NOMO-1 treated with DMSO at 0.1 percent for 48 hours (cell line): ENCODE measurements at regions not wholly inside any gene's neighbourhood (a gene's known extent, or its start where the extent isn't known, plus 50 kb on each side); places are given as distances from the start of the nearest gene placed in this dataset.
A peak's percentile ranks its signal among the peaks of the same experiment; 100 is the strongest.

Source experiments
- DNase-seq: peaks from one replicate; lab custom pipeline; 2025; ENCODE audit not compliant: unreplicated experiment; lab: John Stamatoyannopoulos, UW

DNA sequence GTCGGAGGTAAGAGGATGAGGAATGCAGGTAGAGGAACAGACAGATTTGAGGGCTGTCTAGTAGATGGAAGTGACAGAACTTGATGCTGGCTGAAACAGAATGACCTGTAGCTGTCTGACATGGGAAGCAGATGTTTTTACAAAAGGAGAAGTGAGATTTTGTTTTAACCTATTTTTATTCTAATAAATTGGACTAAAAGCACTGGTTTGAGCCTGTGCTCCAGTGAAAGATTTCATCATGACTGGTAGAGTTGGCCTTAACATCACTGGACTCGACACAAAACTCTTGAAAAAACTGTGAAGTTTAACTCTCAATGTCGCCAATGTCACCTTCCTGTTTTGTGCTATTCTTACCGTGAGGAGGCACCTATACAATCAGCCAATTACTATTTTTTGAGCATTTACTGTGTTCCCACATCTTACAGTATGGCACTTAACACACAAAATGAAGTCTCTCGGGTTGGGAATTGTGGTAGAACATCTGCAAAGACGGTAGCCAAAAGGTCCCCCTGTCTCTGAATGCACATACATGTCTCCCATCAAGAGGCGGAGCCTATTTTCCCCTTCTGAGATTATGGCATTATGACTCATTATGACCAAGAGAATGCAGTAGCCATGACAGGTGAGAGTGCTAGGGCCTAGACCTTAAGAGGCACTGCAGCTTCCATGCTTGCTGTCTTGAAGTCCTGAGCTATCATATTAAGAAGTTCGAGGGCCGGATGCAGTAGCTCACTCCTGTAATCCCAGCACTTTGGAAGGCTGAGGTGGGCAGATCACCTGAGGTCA lies 93.2 kb downstream of the FOXF2 start:
- DNase-seq: peak; percentile 45

GRCh38 chr6:1485678-1486077 lies 96.3 kb downstream of the FOXF2 start:
- DNase-seq: no peak

GRCh38 chr6:1486387-1486786 lies 97.0 kb downstream of the FOXF2 start:
- no peak for DNase-seq

- DNase-seq: no peak
Observed at GRCh38 chr6:1487239-1487638, 97.9 kb downstream of the FOXF2 start.

DNA sequence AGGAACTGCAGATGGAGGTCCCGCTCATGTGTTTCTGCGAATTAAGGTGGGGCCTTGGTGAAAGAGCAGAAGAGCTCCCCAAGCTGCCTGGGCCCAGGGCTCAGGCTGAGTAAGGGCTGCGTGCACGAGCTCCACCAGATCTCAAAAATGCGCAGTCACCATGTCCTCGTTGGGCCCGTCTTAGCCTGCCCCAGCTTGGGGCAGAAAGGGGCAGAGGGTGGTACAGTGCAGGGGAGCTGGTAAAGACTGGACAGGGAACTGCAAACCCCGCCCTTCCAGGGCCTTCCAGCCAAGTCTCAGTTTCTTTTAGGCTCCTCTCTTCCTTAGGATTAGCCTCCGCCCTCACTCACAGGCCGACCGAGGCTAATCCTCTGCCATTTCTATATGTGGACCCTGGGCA lies 101.6 kb downstream of the FOXF2 start:
- no peak for DNase-seq

DNA sequence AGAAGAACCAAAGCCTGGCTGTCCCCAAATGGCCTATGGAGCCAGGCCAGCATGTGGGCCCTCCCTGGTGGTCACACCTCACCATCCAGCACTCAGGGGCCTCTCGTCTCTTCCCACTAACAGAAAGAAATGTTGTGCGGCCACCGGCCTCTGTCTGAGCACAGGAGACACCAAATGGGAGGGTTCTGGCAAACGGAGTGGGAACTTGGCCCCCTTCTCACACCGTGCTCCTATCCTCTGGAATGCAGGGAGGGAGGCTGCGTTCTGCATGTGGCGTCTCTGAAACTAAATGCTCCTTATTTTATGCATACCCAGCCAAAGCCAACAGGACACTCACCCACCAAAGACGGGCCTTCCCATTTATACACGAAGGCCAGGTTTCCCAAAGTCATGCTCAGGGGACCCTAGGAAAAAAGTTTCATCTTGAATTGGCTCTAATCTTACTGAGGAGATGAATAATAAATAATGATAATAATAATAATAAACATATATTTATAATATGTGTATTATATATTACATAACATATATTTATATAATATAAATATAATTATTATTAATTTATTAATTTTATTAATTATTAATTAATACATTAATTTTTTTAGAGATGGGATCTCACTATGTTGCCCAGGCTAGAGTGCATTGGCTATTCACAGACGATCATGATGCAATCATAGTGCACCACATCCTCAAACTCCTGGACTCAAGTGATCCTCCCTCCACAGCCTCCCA lies 102.4 kb downstream of the FOXF2 start:
- DNase-seq: no peak

GRCh38 chr6:1494671-1495070 lies 105.3 kb downstream of the FOXF2 start:
- no peak for DNase-seq

DNA sequence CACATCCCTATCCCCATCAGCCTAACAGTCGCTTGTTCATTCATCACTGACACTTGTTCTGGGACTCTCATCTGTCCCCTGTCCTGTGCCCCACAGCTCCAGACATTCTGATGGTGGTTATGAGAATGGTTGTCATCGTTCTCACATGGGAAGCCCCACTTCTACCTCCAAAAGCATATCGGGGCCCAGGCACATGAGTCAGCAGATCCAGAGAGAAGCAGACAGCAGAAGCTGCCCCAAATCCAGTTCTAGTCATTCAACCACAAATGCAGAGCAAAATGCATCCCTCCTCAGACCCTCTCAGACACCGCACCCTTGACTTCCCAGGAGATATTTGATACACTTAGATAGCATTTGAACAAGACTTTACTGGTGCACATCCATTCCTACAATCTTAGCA lies 106.0 kb downstream of the FOXF2 start:
- no peak for DNase-seq

DNA sequence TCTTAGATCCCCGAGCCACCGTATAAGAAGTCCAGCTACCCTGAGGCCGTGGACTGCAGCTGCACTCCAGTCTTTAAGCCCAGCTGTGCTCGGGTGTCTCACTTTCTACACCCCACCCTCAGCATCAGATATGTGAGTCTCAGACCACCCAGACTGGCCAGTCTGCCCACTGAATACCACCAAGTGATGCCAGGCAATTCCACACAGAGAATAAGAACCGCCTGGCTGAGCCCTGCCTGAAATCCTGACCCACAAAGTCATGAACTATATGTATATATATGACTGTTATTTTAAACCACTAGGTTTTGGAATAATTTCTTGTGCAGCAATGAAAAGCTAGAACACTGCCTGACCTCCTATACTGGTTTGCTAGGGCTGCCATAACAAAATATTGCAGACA lies 106.7 kb downstream of the FOXF2 start:
- no peak for DNase-seq

DNA sequence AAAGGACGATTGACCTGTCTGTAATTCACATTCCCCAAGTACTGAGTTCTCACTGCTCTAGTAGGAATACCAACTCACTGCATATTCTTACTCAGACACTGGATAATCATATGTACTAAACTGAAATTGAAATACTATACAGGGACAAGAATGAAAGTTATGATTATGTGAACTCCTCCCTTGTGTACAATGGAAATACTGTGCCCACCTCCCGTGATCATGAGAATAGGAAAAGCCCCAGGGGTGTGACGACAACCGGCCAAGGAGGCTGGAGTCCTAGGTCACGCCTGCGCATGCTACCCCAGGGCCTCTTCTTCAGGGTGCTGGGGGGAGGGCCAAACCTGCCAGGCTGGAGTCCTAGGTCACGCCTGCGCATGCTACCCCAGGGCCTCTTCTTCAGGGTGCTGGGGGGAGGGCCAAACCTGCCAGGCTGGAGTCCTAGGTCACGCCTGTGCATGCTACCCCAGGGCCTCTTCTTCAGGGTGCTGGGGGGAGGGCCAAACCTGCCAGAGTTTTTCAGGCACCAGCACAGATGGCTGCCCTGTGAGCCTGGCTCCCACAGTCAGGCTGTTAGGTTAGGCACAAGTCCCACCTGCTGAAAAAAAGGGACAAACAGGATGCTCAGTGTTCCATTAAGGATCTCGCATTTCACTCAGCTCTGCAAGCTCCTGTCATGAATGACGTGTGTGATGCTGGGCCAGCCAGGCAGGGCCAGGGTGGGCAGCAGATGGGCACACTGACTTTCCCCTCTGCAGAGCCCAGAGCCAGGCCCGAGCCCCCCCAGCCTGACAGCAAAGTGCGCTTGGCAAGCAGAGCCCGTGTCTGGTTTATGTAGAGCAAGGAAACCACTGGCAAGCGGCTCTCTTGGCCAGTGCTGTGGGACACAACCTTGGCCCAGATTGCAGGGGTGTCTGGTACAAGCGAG lies 107.7 kb downstream of the FOXF2 start:
- DNase-seq: no peak

GRCh38 chr6:1497761-1498105 lies 108.4 kb downstream of the FOXF2 start:
- no peak for DNase-seq

DNA sequence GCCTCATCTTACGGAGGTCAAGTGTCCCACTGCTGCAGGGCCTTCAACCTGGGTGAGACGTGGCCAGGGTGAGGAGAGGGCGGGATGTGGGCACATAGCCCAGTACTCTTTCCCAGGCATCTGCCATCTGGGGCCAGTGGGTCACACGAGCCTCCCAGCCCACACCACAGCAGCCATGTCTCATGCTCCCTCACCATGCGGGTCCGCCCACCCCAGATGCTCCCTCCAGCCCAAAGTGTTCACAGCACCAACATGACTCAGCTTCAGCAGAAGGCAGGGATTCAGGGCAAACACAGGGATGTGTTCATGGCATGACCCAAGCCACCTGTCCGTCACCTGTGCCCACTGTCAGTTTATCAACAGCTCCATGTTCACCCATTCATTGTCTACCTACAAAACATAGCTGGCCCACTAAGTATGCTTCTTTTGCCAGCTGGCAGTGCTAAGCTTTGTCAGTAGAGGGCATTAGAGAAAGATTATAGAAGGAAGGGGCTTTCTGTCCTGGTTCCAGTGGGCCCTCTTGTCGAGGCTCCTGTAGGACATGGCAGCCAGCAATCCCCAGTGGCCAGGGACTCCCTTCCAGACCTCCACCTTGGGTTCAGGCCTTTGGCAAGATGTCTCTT lies 109.2 kb downstream of the FOXF2 start:
- no peak for DNase-seq

DNA sequence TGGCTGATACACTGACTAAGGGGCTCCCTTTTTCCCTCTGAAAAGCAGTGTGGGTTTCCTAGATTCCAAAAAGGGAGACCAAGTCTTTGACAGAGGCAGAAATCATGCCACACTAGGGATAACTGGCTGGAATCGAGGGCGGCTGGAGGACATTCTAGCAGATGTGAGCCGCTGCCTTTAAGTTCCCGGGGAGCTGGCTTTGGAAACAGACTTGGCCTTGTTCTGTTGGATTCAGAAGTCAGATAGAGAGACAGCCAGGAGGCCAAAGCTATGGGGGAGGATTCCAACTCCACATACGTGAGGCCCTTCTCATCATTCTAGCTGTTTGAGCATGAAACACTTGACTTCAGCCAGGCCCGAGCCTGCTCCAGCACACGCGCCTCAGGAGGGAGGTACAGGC lies 109.9 kb upstream of the FOXC1 start:
- DNase-seq: no peak

DNA sequence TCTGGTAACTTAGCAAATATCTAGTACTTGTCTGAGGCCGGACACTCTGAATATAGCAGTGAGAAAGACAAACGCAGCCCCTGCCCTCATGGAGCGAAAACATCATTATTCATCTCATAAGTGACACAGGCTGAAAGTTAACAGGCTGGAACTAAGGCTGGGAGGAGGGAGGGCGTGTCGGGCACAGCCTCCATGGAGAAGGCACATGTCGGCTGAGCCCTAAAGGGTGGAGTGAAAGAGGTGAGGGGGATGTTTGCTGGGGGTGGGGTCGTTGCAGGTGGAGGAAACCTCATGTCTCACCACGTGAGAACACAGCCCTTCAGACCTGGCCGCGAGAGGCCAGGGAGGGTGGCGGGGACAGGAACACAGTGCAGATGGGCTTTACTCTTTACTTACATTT lies 108.8 kb upstream of the FOXC1 start:
- no peak for DNase-seq

GRCh38 chr6:1502041-1502440 lies 107.7 kb upstream of the FOXC1 start:
- DNase-seq: no peak

- no peak for DNase-seq
Observed at GRCh38 chr6:1503811-1504210, 105.9 kb upstream of the FOXC1 start.

DNA sequence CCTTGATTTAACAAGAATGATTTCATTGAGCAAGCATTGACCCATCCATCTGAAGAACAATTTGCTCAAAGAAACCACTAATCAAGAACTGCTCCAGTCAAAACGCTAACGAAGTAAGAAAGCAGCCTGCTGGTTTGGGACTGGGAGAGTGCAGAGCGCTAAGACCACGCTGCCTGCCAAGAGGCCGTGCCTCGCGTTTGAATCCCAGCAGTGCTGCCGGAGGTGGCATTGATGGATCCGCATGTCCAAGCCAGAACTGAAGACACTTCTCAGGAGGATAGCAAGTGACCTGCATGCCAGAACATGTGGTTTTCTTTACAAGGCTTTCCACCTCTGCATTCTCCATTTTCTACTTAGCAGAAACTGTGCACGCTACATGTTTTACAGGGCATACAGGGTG lies 105.2 kb upstream of the FOXC1 start:
- DNase-seq: no peak

- no peak for DNase-seq
Observed at GRCh38 chr6:1507251-1507650, 102.5 kb upstream of the FOXC1 start.

DNA sequence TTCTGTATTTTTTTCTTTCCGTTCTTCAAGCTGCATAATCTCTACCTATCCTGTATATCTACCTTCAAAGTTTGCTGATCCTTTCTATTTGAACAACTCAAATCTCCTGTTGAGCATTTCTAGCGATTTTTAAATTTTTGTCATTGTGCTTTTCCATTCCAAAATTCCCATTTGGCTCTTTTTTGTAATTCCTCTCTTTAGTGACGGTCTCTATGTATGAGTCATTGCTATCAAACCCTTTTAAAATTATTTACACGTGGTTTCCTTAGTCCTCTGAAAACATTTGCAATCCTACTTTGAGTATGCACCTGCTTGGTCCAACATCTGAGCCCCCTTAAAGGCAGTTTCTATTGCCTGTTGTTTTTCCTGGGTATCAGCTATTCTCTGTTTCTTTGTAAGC lies 100.5 kb upstream of the FOXC1 start:
- DNase-seq: no peak

GRCh38 chr6:1510239-1510638 lies 99.5 kb upstream of the FOXC1 start:
- DNase-seq: no peak

GRCh38 chr6:1513215-1513780 lies 96.4 kb upstream of the FOXC1 start:
- DNase-seq: no peak
